DMS53 (cell line): ENCODE measurements at regions not wholly inside any gene's neighbourhood (a gene's known extent, or its start where the extent isn't known, plus 50 kb on each side); places are given as distances from the start of the nearest gene placed in this dataset.
"Not testable (repeated sequence)": the region's sequence is repeated elsewhere in the genome, so short reads cannot be mapped to it uniquely, and the experiment has no call there.

ENCODE experiments used
- DNase-seq: peaks from one replicate; lab custom pipeline; 2025; lab: John Stamatoyannopoulos, UW

DNA sequence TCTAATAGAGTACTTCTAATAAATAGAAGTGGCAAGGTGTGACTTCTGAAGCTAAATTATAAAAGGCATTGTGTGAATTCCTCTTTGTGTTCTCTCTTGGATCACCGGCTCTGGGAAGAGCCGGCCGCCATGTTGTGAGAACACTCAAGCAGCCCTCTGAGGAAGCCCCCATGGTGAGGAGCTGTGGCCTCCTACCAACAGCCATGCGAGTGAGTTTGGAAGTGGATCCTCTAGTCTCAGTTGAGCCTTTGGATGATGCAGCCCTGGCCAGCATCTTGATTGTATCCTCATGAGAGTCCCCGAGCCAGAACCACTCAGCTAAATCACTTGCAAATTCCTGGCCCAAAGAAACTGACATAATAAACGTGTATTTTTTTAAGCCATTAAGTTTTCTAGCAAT lies 94.5 kb upstream of the CARD11 start:
- DNase-seq = no peak

- DNase-seq = no peak
Measured at GRCh38 chr7:3138997-3139396, 95.3 kb upstream of the CARD11 start.

DNA sequence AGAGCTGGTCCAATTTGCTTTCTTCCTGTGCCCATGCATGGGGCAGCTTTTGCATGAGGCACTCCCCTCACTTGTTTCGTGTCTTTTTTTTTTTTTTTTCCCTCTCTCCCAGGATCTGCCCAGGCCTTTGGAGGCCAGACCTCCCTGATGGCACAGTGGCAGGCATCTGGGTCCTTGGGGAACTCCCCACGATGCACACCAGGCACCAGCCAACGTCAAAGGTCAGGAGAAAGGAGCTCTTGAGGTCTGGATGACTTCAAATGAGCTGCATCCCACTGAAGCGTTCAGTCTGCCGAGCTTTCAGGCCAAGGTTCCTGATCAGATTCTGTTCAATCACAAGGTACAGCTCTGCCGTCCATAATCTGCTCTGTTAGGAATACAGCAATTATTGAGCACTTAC lies 97.2 kb upstream of the CARD11 start:
- DNase-seq = no peak

GRCh38 chr7:3141326-3141725 lies 97.7 kb upstream of the CARD11 start:
- DNase-seq = no peak

DNA sequence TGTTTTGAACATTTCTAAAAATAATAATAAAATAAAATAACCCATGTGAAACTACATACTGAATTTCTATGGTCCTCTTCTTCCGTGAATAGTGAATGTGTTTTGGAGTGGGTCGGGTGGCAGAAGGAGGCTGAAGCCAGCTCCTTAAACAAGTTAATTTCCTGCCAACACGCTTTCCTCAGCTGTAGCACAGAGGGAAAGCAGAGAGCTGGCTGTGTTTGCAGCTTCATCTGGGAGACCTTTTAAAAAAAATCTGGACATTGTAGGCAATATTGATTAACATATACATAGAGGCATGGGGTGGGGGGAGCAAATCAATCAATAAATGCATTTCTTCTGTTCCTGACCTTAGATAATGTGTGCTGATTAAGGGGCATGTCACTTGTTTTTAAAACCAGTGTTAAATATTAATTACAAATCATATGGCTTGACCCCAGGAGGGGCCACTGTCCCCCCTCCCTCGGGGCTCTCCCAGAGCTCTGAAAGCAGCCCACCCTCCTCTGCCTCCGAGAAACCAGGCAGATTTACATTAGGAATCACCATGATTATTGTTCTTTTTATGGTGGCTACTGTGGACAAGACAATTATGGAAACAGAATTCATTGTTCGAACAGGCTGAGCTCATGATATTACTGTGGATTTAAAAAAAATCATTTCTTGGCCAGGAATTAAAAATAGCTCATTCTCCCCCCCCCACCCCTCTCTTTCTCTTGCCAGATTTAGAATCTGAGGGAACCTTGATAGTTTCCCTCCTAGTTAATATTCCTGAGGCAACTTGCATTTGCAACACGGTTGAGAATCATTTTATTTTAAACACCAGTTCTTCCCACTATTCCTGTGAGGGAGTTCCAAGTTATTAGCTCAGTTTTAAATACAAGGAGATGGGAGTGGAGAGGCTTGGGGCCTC lies 100.5 kb upstream of the CARD11 start:
- no peak for DNase-seq

- DNase-seq = not testable (repeated sequence)
Measured at GRCh38 chr7:3144776-3145125, 101.1 kb upstream of the CARD11 start.

DNA sequence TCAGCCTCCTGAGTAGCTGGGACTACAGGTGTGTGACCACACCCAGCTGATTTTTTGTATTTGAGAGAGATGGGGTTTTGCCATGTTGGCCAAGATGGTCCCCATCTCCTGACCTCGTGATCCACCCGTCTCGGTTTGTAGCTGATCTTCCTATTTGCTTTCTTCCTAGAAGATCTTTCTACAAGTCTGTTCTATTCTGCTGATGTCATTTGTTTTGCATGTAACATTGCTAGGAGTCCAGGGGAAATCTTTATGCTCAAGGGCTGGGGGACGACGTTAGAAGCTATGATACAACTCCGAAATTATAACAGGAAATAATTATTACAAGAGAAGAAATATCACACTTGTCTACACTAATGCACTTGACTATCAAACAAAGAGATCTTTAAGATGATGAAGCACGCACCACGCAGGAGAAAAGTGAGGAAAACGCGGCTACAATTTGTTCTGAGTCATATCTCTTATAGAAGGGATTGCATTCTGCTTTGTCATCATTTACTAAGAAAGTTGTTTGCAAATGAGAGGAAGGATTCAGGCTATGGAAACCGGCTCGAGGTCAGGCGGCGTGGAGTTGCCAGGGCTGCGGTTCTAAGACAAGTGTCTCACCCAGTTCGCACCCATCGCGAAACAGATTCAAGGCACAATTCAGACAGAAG lies 103.0 kb upstream of the CARD11 start:
- DNase-seq = no peak

DNA sequence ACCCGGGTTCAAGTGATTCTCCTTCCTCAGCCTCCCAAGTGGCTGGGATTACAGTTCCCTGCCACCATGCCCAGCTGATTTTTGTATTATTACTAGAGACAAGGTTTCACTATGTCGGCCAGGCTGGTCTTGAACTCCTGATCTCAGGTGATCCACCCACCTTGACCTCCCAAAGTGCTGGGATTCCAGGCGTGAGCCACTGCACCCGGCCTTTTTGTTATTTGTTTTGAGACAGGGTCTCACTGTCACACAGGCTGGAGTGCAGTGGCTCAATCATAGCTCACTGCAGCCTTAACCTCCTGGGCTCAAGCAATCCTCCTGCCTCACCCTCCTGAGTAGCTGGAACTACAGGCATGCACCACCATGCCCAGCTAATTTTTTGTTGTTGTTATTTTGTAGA lies 104.8 kb upstream of the CARD11 start:
- DNase-seq = not testable (repeated sequence)

DNA sequence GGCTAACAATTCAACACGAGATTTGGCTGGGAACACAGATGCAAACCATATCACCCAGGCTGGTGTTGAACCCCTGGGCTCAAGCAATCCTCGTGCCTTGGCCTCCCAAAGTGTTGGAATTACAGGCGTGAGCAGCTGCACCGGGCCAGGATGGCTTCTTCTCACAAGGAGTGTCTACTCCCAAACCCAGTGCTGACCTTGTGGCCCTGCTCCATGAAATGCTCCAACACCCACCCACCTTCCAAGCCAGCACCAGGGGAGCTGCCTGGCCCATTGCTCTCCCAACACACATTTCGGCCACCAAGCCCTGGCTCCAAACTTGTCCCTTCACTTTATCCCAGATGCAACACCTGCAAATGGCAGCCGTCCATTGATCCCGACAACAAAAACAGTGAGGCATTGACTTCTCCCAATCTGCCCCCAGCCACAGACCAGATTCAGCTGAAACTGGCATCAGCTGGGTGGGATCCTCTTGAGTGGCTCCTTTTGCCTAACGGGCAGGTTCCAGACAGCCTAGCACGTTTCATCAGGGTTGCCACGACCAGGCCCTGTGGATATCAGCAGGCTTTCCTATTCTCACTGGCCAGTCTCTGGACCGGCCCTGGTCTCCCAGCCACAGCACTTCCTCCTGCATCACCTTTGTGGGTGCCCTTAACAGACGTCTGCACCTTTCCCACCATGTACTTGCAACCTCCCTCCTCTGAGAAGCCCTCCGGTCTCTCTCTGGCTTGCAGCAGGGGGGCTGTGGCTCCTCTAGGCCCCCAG lies 105.7 kb upstream of the CARD11 start:
- DNase-seq = no peak

- DNase-seq = no peak
Measured at GRCh38 chr7:3150027-3150426, 106.4 kb upstream of the CARD11 start.

- no peak for DNase-seq
Measured at GRCh38 chr7:3151784-3152183, 108.1 kb upstream of the CARD11 start.

DNA sequence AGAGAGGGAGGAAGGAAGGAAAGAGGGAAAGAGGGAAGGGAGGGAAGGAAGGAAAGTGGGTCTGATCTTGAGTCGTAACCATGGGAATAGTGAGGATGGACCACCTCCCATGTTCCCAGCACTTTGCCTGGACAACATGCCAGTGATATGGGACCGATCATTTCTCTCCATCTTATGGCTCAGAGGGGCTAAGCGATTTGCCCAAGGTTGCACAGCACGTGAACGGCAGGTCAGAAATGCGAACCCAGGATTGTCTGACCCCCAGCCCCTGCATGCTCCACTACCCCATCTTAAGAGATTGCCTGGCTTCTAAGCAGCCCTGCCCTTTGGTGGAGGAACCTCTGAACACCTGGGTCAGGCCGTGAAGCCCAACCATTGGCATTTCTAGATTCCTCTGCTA lies 109.0 kb upstream of the CARD11 start:
- no peak for DNase-seq

DNA sequence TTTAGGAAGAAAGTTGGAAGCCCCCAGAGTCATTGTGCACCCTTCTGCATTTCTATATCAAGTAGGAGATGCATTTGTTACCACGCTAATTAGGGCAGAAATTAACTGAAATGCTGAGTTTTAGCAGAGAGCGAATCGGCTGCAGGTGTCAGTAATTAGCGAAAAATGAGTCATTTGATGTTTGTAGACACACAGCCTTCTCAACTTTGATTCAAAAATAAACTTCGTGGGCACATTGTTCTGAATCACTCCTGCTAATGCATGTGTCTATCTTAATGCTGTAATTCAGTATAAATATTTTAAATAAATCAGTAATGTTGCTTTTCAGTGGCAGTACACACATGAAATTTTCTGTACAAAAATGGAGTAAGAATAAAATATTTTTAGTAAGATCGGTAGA lies 109.5 kb upstream of the CARD11 start:
- no peak for DNase-seq

GRCh38 chr7:3154317-3154716 lies 110.7 kb upstream of the CARD11 start:
- no peak for DNase-seq

GRCh38 chr7:3154881-3155494 lies 111.3 kb upstream of the CARD11 start:
- DNase-seq = peak; percentile 59

DNA sequence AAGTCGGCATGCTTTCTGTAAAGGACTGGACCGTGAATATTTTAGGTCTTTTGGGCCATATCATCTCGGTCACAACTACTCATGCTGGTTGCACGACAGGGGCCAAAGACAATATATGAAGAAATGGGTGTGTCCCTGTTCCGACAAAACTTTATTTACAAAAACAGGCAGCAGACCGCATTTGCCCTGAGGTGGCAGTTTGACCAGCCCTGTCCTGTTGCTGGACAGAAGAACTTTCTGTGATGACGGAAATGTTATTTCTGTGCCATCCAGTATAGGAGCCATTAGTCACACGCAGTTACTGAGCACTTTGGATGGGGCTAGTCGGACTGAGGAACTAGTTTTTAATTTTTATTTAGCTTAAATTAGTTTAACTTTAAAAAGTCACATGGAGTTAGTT lies 112.8 kb upstream of the CARD11 start:
- no peak for DNase-seq

DNA sequence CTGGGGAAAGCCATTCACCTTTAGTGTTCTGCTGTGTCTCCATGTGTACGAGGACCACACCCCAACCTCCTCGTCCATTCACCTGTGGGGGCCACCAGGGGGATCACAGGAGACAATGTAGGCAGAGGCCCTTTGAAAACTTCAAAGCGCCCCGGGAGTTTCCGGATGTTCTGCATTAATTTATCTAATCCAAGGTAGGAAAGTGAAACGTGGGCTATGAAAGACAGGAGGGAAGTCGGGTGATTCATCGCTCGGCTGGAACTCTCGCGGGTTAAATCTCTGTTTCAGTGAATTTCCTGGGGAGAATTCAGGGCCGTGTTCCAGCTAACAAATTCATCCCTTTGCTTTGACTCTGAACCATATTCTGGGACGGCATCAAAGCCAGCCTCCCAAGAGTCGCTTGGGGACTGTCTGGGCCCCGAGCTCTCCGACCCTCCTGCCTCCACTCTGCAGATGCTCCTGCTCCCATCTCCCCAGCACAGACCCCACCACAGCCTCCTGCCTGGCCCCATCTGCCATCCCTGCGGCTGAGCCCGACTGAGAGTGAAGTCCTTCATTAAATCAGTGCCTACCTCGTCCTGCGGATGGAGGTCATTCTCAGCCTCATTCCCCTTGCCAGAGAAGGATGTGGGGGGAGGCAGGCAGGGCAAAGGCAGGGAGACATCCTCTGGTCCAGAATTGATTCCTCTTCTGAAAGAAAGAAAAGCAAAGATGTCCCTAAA lies 114.1 kb upstream of the CARD11 start:
- no peak for DNase-seq

- DNase-seq = no peak
Measured at GRCh38 chr7:3158341-3158760, 114.7 kb upstream of the CARD11 start.

GRCh38 chr7:3159039-3159438 lies 115.4 kb upstream of the CARD11 start:
- DNase-seq = no peak

DNA sequence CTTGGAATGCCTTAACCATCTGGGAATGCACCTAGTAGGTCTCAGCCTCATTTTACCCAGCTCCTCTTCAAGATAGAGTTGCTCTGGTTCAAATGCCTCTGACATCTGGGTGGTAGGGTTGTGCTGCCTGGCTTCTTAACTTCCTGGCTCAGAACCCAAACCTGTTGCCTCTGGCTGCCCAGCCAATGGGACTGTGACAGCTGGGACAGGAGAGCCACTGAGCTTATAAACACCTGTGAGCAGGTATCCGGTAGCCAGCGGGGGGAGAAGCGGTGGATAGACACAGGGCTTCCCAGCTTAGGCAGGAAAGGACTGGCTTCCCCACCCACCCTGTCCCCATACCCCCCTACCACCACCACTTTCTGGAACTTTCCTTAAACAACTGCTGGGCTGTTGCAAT lies 115.8 kb upstream of the CARD11 start:
- peak; percentile 23 for DNase-seq

GRCh38 chr7:3159926-3160325 lies 116.3 kb upstream of the CARD11 start:
- DNase-seq = not testable (repeated sequence)

DNA sequence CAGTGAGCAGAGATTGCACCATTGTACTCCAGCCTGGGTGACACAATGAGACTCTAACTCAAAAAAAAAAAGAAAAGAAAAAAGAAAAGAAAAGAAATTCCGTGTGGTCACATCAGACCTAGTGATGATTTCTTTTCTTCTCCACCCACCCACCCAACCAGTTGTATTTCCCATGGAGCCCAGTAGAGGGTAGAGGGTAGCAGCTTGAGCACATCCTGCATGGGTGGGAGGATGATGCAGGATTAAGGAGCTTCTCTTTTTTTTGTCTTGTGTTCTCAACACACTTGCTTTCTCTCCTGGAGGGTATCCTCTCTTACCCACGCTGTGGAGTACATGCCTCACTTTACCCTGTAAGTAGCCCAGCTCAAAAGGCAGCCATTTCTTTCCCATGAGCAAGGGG lies 118.6 kb upstream of the CARD11 start:
- DNase-seq = peak; percentile 8
